Keratinocyte (primary cell): ENCODE measurements at regions not wholly inside any gene's neighbourhood (a gene's known extent, or its start where the extent isn't known, plus 50 kb on each side); places are given as distances from the start of the nearest gene placed in this dataset.

Experiments used
- DNase-seq: peaks from one replicate; pipeline ENCODE4 v3.0.0-alpha.2; 2011; ENCODE audit warnings: low read depth, missing footprints, low spot score
- FAIRE-seq: peaks from 2 replicates; lab custom pipeline; 2011; peaks lifted over from hg19 to GRCh38; lab: Jason Lieb, UNC
- H2AFZ ChIP-seq: 2 replicates; pipeline ENCODE4 v1.6.0; 2012; ENCODE audit warnings: low read length, control low read depth, inconsistent platforms; ENCODE audit not compliant: control insufficient read depth
- H3K27ac ChIP-seq: 2 replicates; pipeline ENCODE4 v1.5.1; 2011; ENCODE audit warnings: low read length; ENCODE audit not compliant: control insufficient read depth, insufficient read depth
- H3K27me3 ChIP-seq: 3 replicates; pipeline ENCODE4 v1.6.0; 2011; ENCODE audit warnings: low read length; ENCODE audit not compliant: control insufficient read depth, insufficient read depth; ENCODE audit errors: extremely low read depth
- H3K36me3 ChIP-seq, 2 experiments: 2 replicates in 1 of 2; 3 replicates in 1 of 2; pipeline ENCODE4 v1.5.1; 2011; ENCODE audit warnings: low read length in 2 of 2, mild to moderate bottlenecking in 1 of 2; ENCODE audit not compliant: control insufficient read depth in 2 of 2, insufficient read depth in 2 of 2; ENCODE audit errors: extremely low read depth in 1 of 2
- H3K4me1 ChIP-seq: 3 replicates; pipeline ENCODE4 v1.5.1; 2011; ENCODE audit warnings: low read length; ENCODE audit not compliant: control insufficient read depth, insufficient read depth; ENCODE audit errors: extremely low read depth
- H3K4me2 ChIP-seq: 3 replicates; pipeline ENCODE4 v1.6.0; 2011; ENCODE audit warnings: low read depth, low read length; ENCODE audit not compliant: control insufficient read depth, insufficient read depth; ENCODE audit errors: extremely low read depth
- H3K4me3 ChIP-seq, 3 experiments: fragments of 200-600 bp in 1 of 3; sonication (generic) in 1 of 3; 2 replicates in 2 of 3; 3 replicates in 1 of 3; pipeline ENCODE4 v1.5.1; 2011 to 2016; ENCODE audit warnings: low read length in 3 of 3, mild to moderate bottlenecking in 3 of 3, control low read depth in 2 of 3, inconsistent platforms in 1 of 3, low read depth in 1 of 3, mixed read lengths in 1 of 3, mixed run types in 1 of 3, moderate library complexity in 1 of 3; ENCODE audit not compliant: control insufficient read depth in 2 of 3, insufficient read depth in 2 of 3; ENCODE audit errors: extremely low read depth in 1 of 3
- H3K79me2 ChIP-seq: 2 replicates; pipeline ENCODE4 v1.6.0; 2012; ENCODE audit warnings: low read length; ENCODE audit not compliant: control insufficient read depth, insufficient read depth
- H3K9ac ChIP-seq: 3 replicates; pipeline ENCODE4 v1.6.0; 2011; ENCODE audit warnings: low read length; ENCODE audit not compliant: control insufficient read depth, insufficient read depth; ENCODE audit errors: extremely low read depth
- H3K9me1 ChIP-seq: 3 replicates; pipeline ENCODE4 v1.6.0; 2011; ENCODE audit warnings: low read length; ENCODE audit not compliant: control insufficient read depth, insufficient read depth; ENCODE audit errors: extremely low read depth
- H3K9me3 ChIP-seq: 2 replicates; pipeline ENCODE4 v1.5.1; 2012; ENCODE audit warnings: low read depth, low read length; ENCODE audit not compliant: control insufficient read depth
- H4K20me1 ChIP-seq: 3 replicates; pipeline ENCODE4 v1.6.0; 2011; ENCODE audit warnings: low read length; ENCODE audit not compliant: control insufficient read depth, insufficient read depth; ENCODE audit errors: extremely low read depth
- EZH2 ChIP-seq: IDR thresholded peaks from one replicate; pipeline ENCODE4 v1.6.1; 2012; ENCODE audit warnings: inconsistent platforms, mild to moderate bottlenecking, low read length, moderate library complexity
- dilution Hi-C: fragments of 300-500 bp; cut with MboI; formaldehyde crosslinking; loops from one replicate; pipeline ENCODE4 v1.7.0; 2020; ENCODE audit warnings: low sequenced_read_pairs; ENCODE audit not compliant: extremely low pct_ligation_motif_present
- TF ChIP-seq, protein P1 (sequence below), 3 experiments: IDR thresholded peaks in 1 of 3; conservative IDR thresholded peaks in 1 of 3; optimal IDR thresholded peaks in 1 of 3; 2 replicates in 2 of 3; 3 replicates in 1 of 3; pipeline versions ENCODE3 to v1.5.1; 2011; ENCODE audit warnings: low read length in 3 of 3, mild to moderate bottlenecking in 3 of 3, moderate library complexity in 2 of 3, control low read depth in 1 of 3, inconsistent platforms in 1 of 3; ENCODE audit not compliant: insufficient read depth in 2 of 3; ENCODE audit errors: extremely low read depth in 1 of 3

DNA sequence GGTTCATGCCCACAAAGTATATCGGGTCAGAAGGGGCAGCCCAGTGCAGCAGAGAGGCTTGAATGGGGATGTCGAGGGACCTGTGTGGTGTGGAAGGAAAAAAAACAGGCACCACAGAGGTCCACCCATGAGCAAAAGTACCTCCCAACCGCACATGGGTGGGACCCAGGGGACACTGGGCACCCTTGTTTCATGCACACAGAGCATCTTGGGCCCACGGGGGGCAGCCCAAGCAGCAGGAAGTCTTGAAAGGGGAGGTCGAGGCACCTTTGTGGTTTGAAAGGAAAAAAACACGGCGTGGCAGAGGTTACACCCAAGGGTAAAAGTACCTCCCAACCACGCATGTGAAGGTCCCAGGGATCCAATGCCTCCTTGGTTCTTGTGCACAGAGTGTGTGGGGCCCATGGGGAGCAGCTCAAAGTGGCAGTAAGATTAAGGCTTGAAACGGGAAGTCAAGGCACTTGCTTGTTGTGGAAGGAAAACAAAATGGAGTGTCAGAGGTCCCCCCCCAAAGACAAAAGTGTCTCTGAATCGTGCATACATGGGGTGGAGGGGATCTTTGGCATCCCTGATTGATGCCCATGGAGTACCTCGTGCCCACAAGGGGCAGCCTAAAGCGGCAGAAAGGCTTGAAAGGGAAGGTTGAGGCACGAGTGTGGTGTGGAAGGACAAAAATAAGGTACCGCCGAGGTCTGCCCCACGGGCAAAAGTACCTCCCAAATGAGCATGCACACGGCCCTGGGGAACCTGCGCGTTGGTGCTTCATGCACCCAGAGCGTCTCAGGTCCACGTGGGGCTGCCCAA lies 575.5 kb downstream of the ALG10 start:
- DNase-seq, result no peak
- Histone ChIP-seq H3K9me1 (no peaks in the 10 kb centered on the region), H3K36me3 (no peaks in the 10 kb centered on the region), H3K27ac (no peak overlapping the region), H3K79me2 (no peaks in the 10 kb centered on the region), H2AFZ (no peak overlapping the region), H3K4me1 (no peaks in the 10 kb centered on the region), H3K27me3 (no peaks in the 10 kb centered on the region), H3K4me3 (no peak overlapping the region), H3K9me3 (peaks cover 7% of the 10 kb centered on the region), H3K9ac (no peak overlapping the region), H3K4me2 (no peak overlapping the region), H4K20me1 (no peaks in the 10 kb centered on the region)
- dilution Hi-C loops, result no loop called here
- TF ChIP-seq EZH2, result no peak
- TF ChIP-seq, protein P1, sequence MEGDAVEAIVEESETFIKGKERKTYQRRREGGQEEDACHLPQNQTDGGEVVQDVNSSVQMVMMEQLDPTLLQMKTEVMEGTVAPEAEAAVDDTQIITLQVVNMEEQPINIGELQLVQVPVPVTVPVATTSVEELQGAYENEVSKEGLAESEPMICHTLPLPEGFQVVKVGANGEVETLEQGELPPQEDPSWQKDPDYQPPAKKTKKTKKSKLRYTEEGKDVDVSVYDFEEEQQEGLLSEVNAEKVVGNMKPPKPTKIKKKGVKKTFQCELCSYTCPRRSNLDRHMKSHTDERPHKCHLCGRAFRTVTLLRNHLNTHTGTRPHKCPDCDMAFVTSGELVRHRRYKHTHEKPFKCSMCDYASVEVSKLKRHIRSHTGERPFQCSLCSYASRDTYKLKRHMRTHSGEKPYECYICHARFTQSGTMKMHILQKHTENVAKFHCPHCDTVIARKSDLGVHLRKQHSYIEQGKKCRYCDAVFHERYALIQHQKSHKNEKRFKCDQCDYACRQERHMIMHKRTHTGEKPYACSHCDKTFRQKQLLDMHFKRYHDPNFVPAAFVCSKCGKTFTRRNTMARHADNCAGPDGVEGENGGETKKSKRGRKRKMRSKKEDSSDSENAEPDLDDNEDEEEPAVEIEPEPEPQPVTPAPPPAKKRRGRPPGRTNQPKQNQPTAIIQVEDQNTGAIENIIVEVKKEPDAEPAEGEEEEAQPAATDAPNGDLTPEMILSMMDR (optimal IDR thresholded peaks at IDR 0.05 in 1 of 3, IDR thresholded peaks at IDR 0.05 in 1 of 3, conservative IDR thresholded peaks at IDR 0.05 in 1 of 3; ENCODE audit: extremely low read depth in 1 of 3, insufficient read depth in 2 of 3, low read length in 3 of 3), result no peak
- FAIRE-seq, result no peak

DNA sequence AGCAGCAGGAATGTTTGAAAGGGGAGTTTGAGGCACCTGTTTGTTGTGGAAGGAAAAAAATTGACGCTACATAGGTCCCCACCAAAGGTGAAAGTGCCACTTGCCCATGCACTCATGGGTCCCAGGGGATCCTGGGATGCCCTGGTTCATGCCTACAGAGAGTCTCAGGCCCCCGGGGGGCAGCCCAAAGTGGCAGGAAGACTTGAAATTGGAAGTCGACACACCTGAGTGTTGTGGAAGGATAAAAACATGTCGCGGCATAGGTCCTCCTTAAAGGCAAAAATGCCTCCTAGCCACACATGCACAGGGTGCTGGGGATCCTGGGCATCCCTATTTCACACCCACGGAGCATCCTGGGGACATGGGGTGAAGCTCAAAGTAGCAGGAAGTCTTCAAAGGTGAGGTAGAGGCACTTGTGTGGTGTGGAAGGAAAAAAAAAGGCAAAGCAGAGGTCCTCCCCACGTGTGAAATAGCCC lies 576.1 kb downstream of the ALG10 start:
- no peaks in the 10 kb centered on the region for H3K27me3 ChIP-seq
- dilution Hi-C loops, result no loop called here
- no peak overlapping the region for H3K27ac ChIP-seq
- H3K4me3 ChIP-seq, result no peak overlapping the region
- H3K9me3 ChIP-seq, result peaks cover 7% of the 10 kb centered on the region
- no peaks in the 10 kb centered on the region for H3K4me1 ChIP-seq
- no peak overlapping the region for H3K9ac ChIP-seq
- DNase-seq (no peak), FAIRE-seq (no peak)
- no peak overlapping the region for H3K4me2 ChIP-seq
- H3K79me2 ChIP-seq, result no peaks in the 10 kb centered on the region
- no peaks in the 10 kb centered on the region for H4K20me1 ChIP-seq
- TF ChIP-seq, protein P1 (optimal IDR thresholded peaks at IDR 0.05 in 1 of 3, IDR thresholded peaks at IDR 0.05 in 1 of 3, conservative IDR thresholded peaks at IDR 0.05 in 1 of 3; ENCODE audit: extremely low read depth in 1 of 3, insufficient read depth in 2 of 3, low read length in 3 of 3), result no peak
- no peak for TF ChIP-seq EZH2
- no peak overlapping the region for H2AFZ ChIP-seq
- no peaks in the 10 kb centered on the region for H3K9me1 ChIP-seq
- H3K36me3 ChIP-seq, result no peaks in the 10 kb centered on the region
